H9 (cell line): ENCODE measurements at regions not wholly inside any gene's neighbourhood (a gene's known extent, or its start where the extent isn't known, plus 50 kb on each side); places are given as distances from the start of the nearest gene placed in this dataset.

Experiments used
- DNase-seq: peaks from one replicate; pipeline ENCODE4 v3.0.0-alpha.2; 2017
- H2AFZ ChIP-seq: one replicate; pipeline ENCODE4 v1.6.1; 2013; ENCODE audit warnings: mild to moderate bottlenecking, low read length, control low read depth, moderate library complexity
- H2AK5ac ChIP-seq: 2 replicates; pipeline ENCODE4 v1.6.1; 2013; ENCODE audit warnings: low read length, control low read depth, mixed read lengths; ENCODE audit not compliant: insufficient read length
- H2BK120ac ChIP-seq: one replicate; pipeline ENCODE4 v1.6.1; 2013; ENCODE audit warnings: low read depth, mild to moderate bottlenecking, low read length, control low read depth, inconsistent platforms; ENCODE audit not compliant: poor library complexity, severe bottlenecking
- H2BK12ac ChIP-seq: 2 replicates; pipeline ENCODE4 v1.6.1; 2013; ENCODE audit warnings: low read length, control low read depth, mixed read lengths, low read depth; ENCODE audit not compliant: insufficient read length
- H2BK15ac ChIP-seq: 2 replicates; pipeline ENCODE4 v1.6.1; 2013; ENCODE audit warnings: low read depth, low read length, control low read depth
- H2BK20ac ChIP-seq: one replicate; pipeline ENCODE4 v1.6.1; 2013; ENCODE audit warnings: low read depth, mild to moderate bottlenecking, low read length, control low read depth, inconsistent platforms; ENCODE audit not compliant: poor library complexity, severe bottlenecking
- H2BK5ac ChIP-seq: 2 replicates; pipeline ENCODE4 v1.6.1; 2013; ENCODE audit warnings: low read length, control low read depth, mixed read lengths; ENCODE audit not compliant: insufficient read length
- H3K14ac ChIP-seq: 2 replicates; pipeline ENCODE4 v1.6.1; 2013; ENCODE audit warnings: low read length, control low read depth; ENCODE audit not compliant: insufficient read depth
- H3K18ac ChIP-seq: 2 replicates; pipeline ENCODE4 v1.6.1; 2013; ENCODE audit warnings: low read depth, mild to moderate bottlenecking, mixed read lengths, low read length, control low read depth; ENCODE audit not compliant: insufficient read length
- H3K23ac ChIP-seq: 2 replicates; pipeline ENCODE4 v1.6.1; 2013; ENCODE audit warnings: low read length, control low read depth, mixed read lengths, low read depth; ENCODE audit not compliant: insufficient read length
- H3K23me2 ChIP-seq: 2 replicates; pipeline ENCODE4 v1.6.1; 2013; ENCODE audit warnings: low read depth, mild to moderate bottlenecking, mixed read lengths, low read length, control low read depth; ENCODE audit not compliant: insufficient read length, poor library complexity, severe bottlenecking
- H3K27ac ChIP-seq: 2 replicates; pipeline ENCODE4 v1.5.1; 2013; ENCODE audit warnings: low read length, control low read depth, mixed read lengths, low read depth; ENCODE audit not compliant: insufficient read length
- H3K27me3 ChIP-seq: 2 replicates; pipeline ENCODE4 v1.6.1; 2013; ENCODE audit warnings: low read length, control low read depth, inconsistent platforms; ENCODE audit not compliant: insufficient read depth
- H3K4ac ChIP-seq: 2 replicates; pipeline ENCODE4 v1.6.1; 2013; ENCODE audit warnings: low read depth, mild to moderate bottlenecking, control low read depth, inconsistent platforms, low read length, moderate library complexity
- H3K4me1 ChIP-seq: 2 replicates; pipeline ENCODE4 v1.6.1; 2013; ENCODE audit warnings: low read length, control low read depth, inconsistent platforms; ENCODE audit not compliant: insufficient read depth
- H3K4me2 ChIP-seq: 2 replicates; pipeline ENCODE4 v1.6.1; 2013; ENCODE audit warnings: low read length, control low read depth, mixed read lengths; ENCODE audit not compliant: insufficient read length, insufficient read depth
- H3K56ac ChIP-seq: 2 replicates; pipeline ENCODE4 v1.6.1; 2013; ENCODE audit warnings: low read depth, mild to moderate bottlenecking, mixed read lengths, low read length, control low read depth; ENCODE audit not compliant: insufficient read length
- H3K79me1 ChIP-seq: 2 replicates; pipeline ENCODE4 v1.6.1; 2013; ENCODE audit warnings: low read depth, mild to moderate bottlenecking, moderate library complexity, low read length, control low read depth, inconsistent platforms; ENCODE audit not compliant: insufficient read depth, poor library complexity, severe bottlenecking
- H3K79me2 ChIP-seq: 2 replicates; pipeline ENCODE4 v1.6.1; 2013; ENCODE audit warnings: low read length, control low read depth, inconsistent platforms; ENCODE audit not compliant: insufficient read depth
- H3K9ac ChIP-seq: 2 replicates; pipeline ENCODE4 v1.6.1; 2013; ENCODE audit warnings: low read length, control low read depth, mixed read lengths; ENCODE audit not compliant: insufficient read length; ENCODE audit errors: extremely low read depth
- H3K9me3 ChIP-seq: one replicate; pipeline ENCODE4 v1.6.1; 2013; ENCODE audit warnings: low read depth, low read length, inconsistent platforms; ENCODE audit not compliant: control insufficient read depth
- H3T11ph ChIP-seq: one replicate; pipeline ENCODE4 v1.6.1; 2013; ENCODE audit warnings: mild to moderate bottlenecking, low read length, control low read depth, inconsistent platforms
- H4K20me1 ChIP-seq: one replicate; pipeline ENCODE4 v1.6.1; 2013; ENCODE audit not compliant: control insufficient read depth, insufficient read length, insufficient read depth
- H4K5ac ChIP-seq: 2 replicates; pipeline ENCODE4 v1.6.1; 2013; ENCODE audit warnings: low read depth, mild to moderate bottlenecking, mixed read lengths, low read length, control low read depth; ENCODE audit not compliant: insufficient read length
- H4K8ac ChIP-seq: replicated peaks from 2 replicates; pipeline ENCODE4 v1.6.1; 2013; ENCODE audit warnings: low read length, control low read depth, mixed read lengths, low read depth; ENCODE audit not compliant: insufficient read length
- H4K91ac ChIP-seq: 2 replicates; pipeline ENCODE4 v1.6.1; 2013; ENCODE audit warnings: low read depth, mild to moderate bottlenecking, moderate library complexity, mixed read lengths, low read length, control low read depth; ENCODE audit not compliant: insufficient read length
- H3K27ac Mint-ChIP-seq, 3 experiments: 2 replicates in 2 of 3; 3 replicates in 1 of 3; pipeline ENCODE4 v1.8.0; 2020 to 2021; ENCODE audit warnings: mixed read lengths in 3 of 3, mild to moderate bottlenecking in 1 of 3, moderate library complexity in 1 of 3
- H3K27me3 Mint-ChIP-seq: 2 replicates; pipeline ENCODE4 v1.8.0; 2021; ENCODE audit warnings: low read depth, mild to moderate bottlenecking, moderate library complexity, mixed read lengths
- H3K36me3 Mint-ChIP-seq, 3 experiments: 2 replicates in 2 of 3; 3 replicates in 1 of 3; pipeline ENCODE4 v1.8.0; 2020 to 2021; ENCODE audit warnings: low read depth in 3 of 3, mixed read lengths in 3 of 3; ENCODE audit not compliant: insufficient read depth in 1 of 3
- H3K4me1 Mint-ChIP-seq, 2 experiments: 2 replicates each; pipeline ENCODE4 v1.8.0; 2020; ENCODE audit warnings: mixed read lengths in 2 of 2
- H3K4me3 Mint-ChIP-seq, 2 experiments: 2 replicates in 1 of 2; 3 replicates in 1 of 2; pipeline ENCODE4 v1.8.0; 2020 to 2021; ENCODE audit warnings: mild to moderate bottlenecking in 2 of 2, mixed read lengths in 2 of 2, moderate library complexity in 1 of 2
- H3K9me3 Mint-ChIP-seq, 2 experiments: 2 replicates in 1 of 2; 3 replicates in 1 of 2; pipeline ENCODE4 v1.8.0; 2020; ENCODE audit warnings: mild to moderate bottlenecking in 2 of 2, mixed read lengths in 2 of 2, moderate library complexity in 1 of 2
- CTCF ChIP-seq: fragments of 200-600 bp; sonication (generic); conservative IDR thresholded peaks from 3 replicates; pipeline ENCODE4 v1.8.0; 2021; ENCODE audit warnings: antibody characterized with exemption, mild to moderate bottlenecking
- WGBS: extraction: QIAGEN DNeasy Blood & Tissue Kit; methylation state at CpG from one replicate; pipeline ENCODE4 v1.1.7; 2013; ENCODE audit warnings: missing lambda C conversion rate, low lambda C conversion rate, mixed read lengths; ENCODE audit not compliant: insufficient read length; ENCODE audit errors: extremely low coverage; 5-methylcytosine and 5-hydroxymethylcytosine counted together

GRCh38 chr6:140897349-140897748 lies 1235.4 kb upstream of the GJE1 start:
- no peak overlapping the region for H3K14ac ChIP-seq
- H2AK5ac ChIP-seq, result no peak overlapping the region
- H3K27ac Mint-ChIP-seq, result no peak overlapping the region
- peaks cover 20 to 49% (median 25%) of the 10 kb centered on the region in 3 experiments for H3K36me3 Mint-ChIP-seq
- H2BK12ac ChIP-seq, result no peak overlapping the region
- H3K23ac ChIP-seq, result no peak overlapping the region
- WGBS, result no CpG with 5 or more reads among the region's 3 CpGs
- no peaks in the 10 kb centered on the region for H3K4me1 ChIP-seq
- H2BK5ac ChIP-seq, result no peak overlapping the region
- peaks cover 37 to 38% of the 10 kb centered on the region in 2 experiments for H3K9me3 Mint-ChIP-seq
- H3T11ph ChIP-seq, result no peak overlapping the region
- H2AFZ ChIP-seq, result no peak overlapping the region
- no peak overlapping the region for H4K5ac ChIP-seq
- no peak for DNase-seq
- no peak overlapping the region for H2BK20ac ChIP-seq
- no peaks in the 10 kb centered on the region for H4K20me1 ChIP-seq
- no peak overlapping the region for H3K4me3 Mint-ChIP-seq
- H4K91ac ChIP-seq, result no peak overlapping the region
- no peak overlapping the region for H3K27ac ChIP-seq
- H3K79me2 ChIP-seq, result no peaks in the 10 kb centered on the region
- no peak overlapping the region for H3K56ac ChIP-seq
- H3K27me3 ChIP-seq, result no peaks in the 10 kb centered on the region
- H3K23me2 ChIP-seq, result no peaks in the 10 kb centered on the region
- no peak overlapping the region for H4K8ac ChIP-seq
- no peak overlapping the region for H3K4me2 ChIP-seq
- TF ChIP-seq CTCF, result no peak
- H3K27me3 Mint-ChIP-seq, result no peaks in the 10 kb centered on the region
- H3K9me3 ChIP-seq, result no peaks in the 10 kb centered on the region
- H2BK120ac ChIP-seq, result no peak overlapping the region
- H3K4ac ChIP-seq, result no peak overlapping the region
- H3K18ac ChIP-seq, result no peak overlapping the region
- no peak overlapping the region for H2BK15ac ChIP-seq
- no peak overlapping the region for H3K9ac ChIP-seq
- H3K4me1 Mint-ChIP-seq, result peaks cover 2 to 3% of the 10 kb centered on the region in 2 experiments; a peak in 2 of 4 replicates
- no peaks in the 10 kb centered on the region for H3K79me1 ChIP-seq
